H1 (cell line): ENCODE measurements at regions not wholly inside any gene's neighbourhood (a gene's known extent, or its start where the extent isn't known, plus 50 kb on each side); places are given as distances from the start of the nearest gene placed in this dataset.

Experiments
- EGR1 ChIP-seq: IDR thresholded peaks from 2 replicates; pipeline ENCODE4 v1.6.1; 2011; ENCODE audit warnings: low read depth, low read length, borderline replicate concordance
- EZH2 ChIP-seq: fragments of 200-600 bp; sonication (generic); IDR thresholded peaks from 2 replicates; pipeline ENCODE4 v1.7.1; 2012; ENCODE audit warnings: low read depth, mild to moderate bottlenecking, moderate library complexity, low read length, inconsistent platforms; ENCODE audit not compliant: severe bottlenecking
- HDAC2 ChIP-seq, 2 experiments: fragments of 300-600 bp in 1 of 2; sonication (generic) in 1 of 2; IDR thresholded peaks; 2 replicates each; pipeline ENCODE4 v1.6.1; 2011 to 2012; ENCODE audit warnings: low read depth in 2 of 2, low read length in 2 of 2, mild to moderate bottlenecking in 2 of 2, moderate library complexity in 2 of 2, borderline replicate concordance in 1 of 2, inconsistent platforms in 1 of 2
- JUND ChIP-seq: IDR thresholded peaks from 2 replicates; pipeline ENCODE4 v1.6.1; 2011; ENCODE audit warnings: mild to moderate bottlenecking, improper control_type of control experiment, low read length
- RAD21 ChIP-seq, 2 experiments: IDR thresholded peaks in 1 of 2; conservative IDR thresholded peaks in 1 of 2; 2 replicates each; pipeline ENCODE4 v1.6.1; 2011; ENCODE audit warnings: low read depth in 2 of 2, low read length in 2 of 2, improper control_type of control experiment in 1 of 2, inconsistent platforms in 1 of 2, mild to moderate bottlenecking in 1 of 2, moderate library complexity in 1 of 2
- SUZ12 ChIP-seq: fragments of 200-600 bp; sonication (generic); IDR thresholded peaks from 2 replicates; pipeline ENCODE4 v1.6.1; 2012; ENCODE audit warnings: mild to moderate bottlenecking, inconsistent platforms, low read length, moderate library complexity, mixed read lengths
- TAF1 ChIP-seq: IDR thresholded peaks from 2 replicates; pipeline ENCODE4 v1.6.1; 2011; ENCODE audit warnings: mild to moderate bottlenecking, low read depth, low read length
- TBP ChIP-seq: IDR thresholded peaks from 2 replicates; pipeline ENCODE4 v1.6.1; 2011; ENCODE audit warnings: low read depth, low read length, improper control_type of control experiment
- YY1 ChIP-seq: IDR thresholded peaks from 2 replicates; pipeline ENCODE4 v1.6.1; 2011; ENCODE audit warnings: low read depth, mild to moderate bottlenecking, low read length
- ZNF274 ChIP-seq: IDR thresholded peaks from 2 replicates; pipeline ENCODE4 v1.7.0; 2012; ENCODE audit warnings: low read length, borderline replicate concordance; ENCODE audit errors: extremely low read depth
- TF ChIP-seq, protein P1 (sequence below), 3 experiments: IDR thresholded peaks; 1 replicate in 2 of 3; 2 replicates in 1 of 3; pipeline versions ENCODE4 v1.5.1 to v1.6.1; 2011; ENCODE audit warnings: low read length in 3 of 3, mild to moderate bottlenecking in 3 of 3, inconsistent platforms in 2 of 3, low read depth in 1 of 3, moderate library complexity in 1 of 3; ENCODE audit not compliant: insufficient read depth in 1 of 3; ENCODE audit errors: control extremely low read depth in 1 of 3
- TF ChIP-seq, protein P2 (sequence below): IDR thresholded peaks from 2 replicates; pipeline ENCODE4 v1.6.1; 2011; ENCODE audit warnings: low read length, improper control_type of control experiment
- TF ChIP-seq, protein P3 (sequence below): IDR thresholded peaks from 2 replicates; pipeline ENCODE4 v1.6.1; 2012; ENCODE audit warnings: inconsistent platforms
- TF ChIP-seq, protein P4 (sequence below): IDR thresholded peaks from 2 replicates; pipeline ENCODE4 v1.6.1; 2011; ENCODE audit warnings: low read depth, mild to moderate bottlenecking, low read length; ENCODE audit not compliant: insufficient read depth

DNA sequence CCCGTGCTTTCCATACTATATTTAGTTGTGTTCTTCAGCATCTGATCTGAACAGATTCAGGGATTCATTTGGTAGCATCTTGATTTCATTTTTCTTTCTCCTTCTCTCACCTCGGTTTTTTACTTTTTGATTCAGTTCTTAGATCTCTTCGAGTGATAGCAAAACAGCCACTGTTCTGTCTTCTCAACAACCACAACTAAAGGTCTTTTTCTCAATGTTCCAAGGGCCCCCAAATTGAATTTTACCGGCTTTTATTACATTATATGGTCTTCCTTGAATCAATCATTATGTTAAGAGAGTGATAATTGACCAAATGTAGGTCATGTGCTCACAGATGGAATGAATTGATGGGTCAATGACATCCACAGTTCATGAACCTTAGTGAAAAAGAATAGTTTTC, 164.5 kb upstream of the LMNTD1 start:
- no peak for TF ChIP-seq TAF1
- TF ChIP-seq JUND: no peak
- TF ChIP-seq, protein P1, sequence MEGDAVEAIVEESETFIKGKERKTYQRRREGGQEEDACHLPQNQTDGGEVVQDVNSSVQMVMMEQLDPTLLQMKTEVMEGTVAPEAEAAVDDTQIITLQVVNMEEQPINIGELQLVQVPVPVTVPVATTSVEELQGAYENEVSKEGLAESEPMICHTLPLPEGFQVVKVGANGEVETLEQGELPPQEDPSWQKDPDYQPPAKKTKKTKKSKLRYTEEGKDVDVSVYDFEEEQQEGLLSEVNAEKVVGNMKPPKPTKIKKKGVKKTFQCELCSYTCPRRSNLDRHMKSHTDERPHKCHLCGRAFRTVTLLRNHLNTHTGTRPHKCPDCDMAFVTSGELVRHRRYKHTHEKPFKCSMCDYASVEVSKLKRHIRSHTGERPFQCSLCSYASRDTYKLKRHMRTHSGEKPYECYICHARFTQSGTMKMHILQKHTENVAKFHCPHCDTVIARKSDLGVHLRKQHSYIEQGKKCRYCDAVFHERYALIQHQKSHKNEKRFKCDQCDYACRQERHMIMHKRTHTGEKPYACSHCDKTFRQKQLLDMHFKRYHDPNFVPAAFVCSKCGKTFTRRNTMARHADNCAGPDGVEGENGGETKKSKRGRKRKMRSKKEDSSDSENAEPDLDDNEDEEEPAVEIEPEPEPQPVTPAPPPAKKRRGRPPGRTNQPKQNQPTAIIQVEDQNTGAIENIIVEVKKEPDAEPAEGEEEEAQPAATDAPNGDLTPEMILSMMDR (IDR thresholded peaks at IDR 0.05; ENCODE audit: control extremely low read depth in 1 of 3, insufficient read depth in 1 of 3, low read depth in 1 of 3, low read length in 3 of 3): no peak
- no peak for TF ChIP-seq SUZ12
- TF ChIP-seq EZH2: no peak
- TF ChIP-seq TBP: no peak
- no peak for TF ChIP-seq YY1
- TF ChIP-seq, protein P2, sequence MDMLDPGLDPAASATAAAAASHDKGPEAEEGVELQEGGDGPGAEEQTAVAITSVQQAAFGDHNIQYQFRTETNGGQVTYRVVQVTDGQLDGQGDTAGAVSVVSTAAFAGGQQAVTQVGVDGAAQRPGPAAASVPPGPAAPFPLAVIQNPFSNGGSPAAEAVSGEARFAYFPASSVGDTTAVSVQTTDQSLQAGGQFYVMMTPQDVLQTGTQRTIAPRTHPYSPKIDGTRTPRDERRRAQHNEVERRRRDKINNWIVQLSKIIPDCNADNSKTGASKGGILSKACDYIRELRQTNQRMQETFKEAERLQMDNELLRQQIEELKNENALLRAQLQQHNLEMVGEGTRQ: no peak
- TF ChIP-seq RAD21 (IDR thresholded peaks at IDR 0.05 in 1 of 2, conservative IDR thresholded peaks at IDR 0.05 in 1 of 2; ENCODE audit: low read depth in 2 of 2, low read length in 2 of 2): no peak
- TF ChIP-seq ZNF274: no peak
- TF ChIP-seq EGR1: no peak
- TF ChIP-seq HDAC2 (IDR thresholded peaks at IDR 0.05; ENCODE audit: borderline replicate concordance in 1 of 2, low read depth in 2 of 2, low read length in 2 of 2): no peak
- TF ChIP-seq, protein P3, sequence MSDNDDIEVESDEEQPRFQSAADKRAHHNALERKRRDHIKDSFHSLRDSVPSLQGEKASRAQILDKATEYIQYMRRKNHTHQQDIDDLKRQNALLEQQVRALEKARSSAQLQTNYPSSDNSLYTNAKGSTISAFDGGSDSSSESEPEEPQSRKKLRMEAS: no peak
- TF ChIP-seq, protein P4, sequence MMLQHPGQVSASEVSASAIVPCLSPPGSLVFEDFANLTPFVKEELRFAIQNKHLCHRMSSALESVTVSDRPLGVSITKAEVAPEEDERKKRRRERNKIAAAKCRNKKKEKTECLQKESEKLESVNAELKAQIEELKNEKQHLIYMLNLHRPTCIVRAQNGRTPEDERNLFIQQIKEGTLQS: no peak
